CD4-positive, CD25-positive, alpha-beta regulatory T cell (primary cell): ENCODE measurements at regions not wholly inside any gene's neighbourhood (a gene's known extent, or its start where the extent isn't known, plus 50 kb on each side); places are given as distances from the start of the nearest gene placed in this dataset.

Experiments
- ATAC-seq, 2 donors: fragments of 150-1000 bp; cut with Tn5 transposase; one replicate each; pipeline ENCODE4 v1.10.0; 2021; ENCODE audit warnings: low read depth in 2 of 2, moderate number of reproducible peaks in 2 of 2, moderate library complexity in 1 of 2
- DNase-seq, 3 donors: peaks; one replicate each; pipeline versions ENCODE4 v3.0.0 to v3.0.0-alpha.2; 2012 to 2022; ENCODE audit warnings: mixed read lengths in 1 of 3
- H3K27ac ChIP-seq: one replicate; pipeline ENCODE4 v1.7.0; 2013; ENCODE audit warnings: mild to moderate bottlenecking, low read length; ENCODE audit not compliant: insufficient read depth, poor library complexity, severe bottlenecking
- H3K27me3 ChIP-seq: one replicate; pipeline ENCODE4 v1.7.0; 2013; ENCODE audit warnings: low read length; ENCODE audit not compliant: control insufficient read depth, insufficient read depth
- H3K36me3 ChIP-seq: one replicate; pipeline ENCODE4 v1.7.0; 2013; ENCODE audit warnings: mild to moderate bottlenecking, low read length, moderate library complexity; ENCODE audit not compliant: control insufficient read depth, insufficient read depth
- H3K4me1 ChIP-seq: 2 replicates; pipeline ENCODE4 v1.7.0; 2013; ENCODE audit warnings: mild to moderate bottlenecking, low read length; ENCODE audit not compliant: insufficient read depth, control insufficient read depth, poor library complexity, severe bottlenecking
- H3K4me3 ChIP-seq: one replicate; pipeline ENCODE4 v1.7.0; 2013; ENCODE audit warnings: low read depth, mild to moderate bottlenecking, low read length, moderate library complexity
- H3K9me3 ChIP-seq, 2 experiments: 1 replicate in 1 of 2; 2 replicates in 1 of 2; pipeline ENCODE4 v1.7.0; 2013; ENCODE audit warnings: low read length in 2 of 2, mild to moderate bottlenecking in 1 of 2, moderate library complexity in 1 of 2; ENCODE audit not compliant: control insufficient read depth in 2 of 2
- H3K27ac Mint-ChIP-seq, 3 donors: one replicate each; pipeline ENCODE4 v1.8.0; 2020 to 2022; ENCODE audit warnings: mild to moderate bottlenecking in 3 of 3, mixed read lengths in 3 of 3, moderate library complexity in 2 of 3
- H3K27me3 Mint-ChIP-seq: one replicate; pipeline ENCODE4 v1.8.0; 2022; ENCODE audit warnings: mild to moderate bottlenecking, mixed read lengths
- H3K36me3 Mint-ChIP-seq: one replicate; pipeline ENCODE4 v1.8.0; 2020; ENCODE audit warnings: mixed read lengths
- H3K4me1 Mint-ChIP-seq, 4 donors: one replicate each; pipeline ENCODE4 v1.8.0; 2020 to 2022; ENCODE audit warnings: mixed read lengths in 4 of 4, mild to moderate bottlenecking in 1 of 4
- H3K4me3 Mint-ChIP-seq, 4 donors: one replicate each; pipeline ENCODE4 v1.8.0; 2020 to 2022; ENCODE audit warnings: mild to moderate bottlenecking in 4 of 4, mixed read lengths in 4 of 4, moderate library complexity in 3 of 4
- H3K9me3 Mint-ChIP-seq, 7 donors: one replicate each; pipeline ENCODE4 v1.8.0; 2020 to 2022; ENCODE audit warnings: mixed read lengths in 7 of 7, mild to moderate bottlenecking in 3 of 7, moderate library complexity in 2 of 7

GRCh38 chr12:77777274-77777673 is 53.4 kb upstream of the NAV3 start:
- Mint-ChIP-seq H3K27ac (no peak overlapping the region), H3K4me3 (no peak overlapping the region), H3K9me3 (peaks cover 0 to 7% (median 4%) of the 10 kb centered on the region in 7 donors), H3K36me3 (no peaks in the 10 kb centered on the region), H3K4me1 (no peaks in the 10 kb centered on the region), H3K27me3 (no peaks in the 10 kb centered on the region)
- DNase-seq (no peak), ATAC-seq (no peak)
- no peaks in the 10 kb centered on the region for H3K36me3 ChIP-seq
- no peak overlapping the region for H3K27ac ChIP-seq
- no peaks in the 10 kb centered on the region for H3K4me1 ChIP-seq
- H3K9me3 ChIP-seq = no peaks in the 10 kb centered on the region
- no peak overlapping the region for H3K4me3 ChIP-seq
- no peaks in the 10 kb centered on the region for H3K27me3 ChIP-seq

GRCh38 chr12:77774761-77775160 is 55.9 kb upstream of the NAV3 start:
- Mint-ChIP-seq H3K27ac (no peak overlapping the region), H3K27me3 (no peaks in the 10 kb centered on the region), H3K4me3 (peak overlapping the region in 1 of 4 donors; percentile 63), H3K36me3 (no peaks in the 10 kb centered on the region), H3K4me1 (no peaks in the 10 kb centered on the region), H3K9me3 (peaks cover 0 to 7% (median 2%) of the 10 kb centered on the region in 7 donors)
- H3K9me3 ChIP-seq = no peaks in the 10 kb centered on the region
- H3K4me3 ChIP-seq = no peak overlapping the region
- no peak for ATAC-seq
- H3K27ac ChIP-seq = no peak overlapping the region
- H3K27me3 ChIP-seq = no peaks in the 10 kb centered on the region
- no peak for DNase-seq
- H3K4me1 ChIP-seq = no peaks in the 10 kb centered on the region
- no peaks in the 10 kb centered on the region for H3K36me3 ChIP-seq

GRCh38 chr12:77772676-77773298 is 57.9 kb upstream of the NAV3 start:
- Histone ChIP-seq H3K9me3 (peaks cover 1 to 6% of the 10 kb centered on the region in 2 experiments), H3K4me3 (no peak overlapping the region), H3K27ac (no peak overlapping the region), H3K27me3 (no peaks in the 10 kb centered on the region), H3K36me3 (no peaks in the 10 kb centered on the region), H3K4me1 (no peaks in the 10 kb centered on the region)
- Mint-ChIP-seq H3K36me3 (no peaks in the 10 kb centered on the region), H3K27ac (no peak overlapping the region), H3K4me3 (no peak overlapping the region), H3K9me3 (peaks cover 0 to 9% (median 4%) of the 10 kb centered on the region in 7 donors), H3K27me3 (no peaks in the 10 kb centered on the region), H3K4me1 (no peaks in the 10 kb centered on the region)
- no peak for DNase-seq
- ATAC-seq = no peak

- no peak for ATAC-seq
- H3K36me3 ChIP-seq = no peaks in the 10 kb centered on the region
- Mint-ChIP-seq H3K4me3 (no peak overlapping the region), H3K4me1 (no peaks in the 10 kb centered on the region), H3K36me3 (no peaks in the 10 kb centered on the region), H3K9me3 (peaks cover 0 to 10% (median 6%) of the 10 kb centered on the region in 7 donors), H3K27me3 (no peaks in the 10 kb centered on the region), H3K27ac (no peak overlapping the region)
- H3K27me3 ChIP-seq = no peaks in the 10 kb centered on the region
- H3K27ac ChIP-seq = no peak overlapping the region
- DNase-seq = no peak
- no peak overlapping the region for H3K4me3 ChIP-seq
- no peaks in the 10 kb centered on the region for H3K4me1 ChIP-seq
- peaks cover 2 to 6% of the 10 kb centered on the region in 2 experiments for H3K9me3 ChIP-seq
These were observed 62.1 kb upstream of the NAV3 start for GRCh38 chr12:77768558-77768957.

- Mint-ChIP-seq H3K9me3 (peaks cover 0 to 13% (median 6%) of the 10 kb centered on the region in 7 donors), H3K27ac (no peak overlapping the region), H3K4me3 (no peak overlapping the region), H3K36me3 (no peaks in the 10 kb centered on the region), H3K27me3 (no peaks in the 10 kb centered on the region), H3K4me1 (no peaks in the 10 kb centered on the region)
- Histone ChIP-seq H3K9me3 (peaks cover 2 to 6% of the 10 kb centered on the region in 2 experiments), H3K36me3 (no peaks in the 10 kb centered on the region), H3K27me3 (no peaks in the 10 kb centered on the region), H3K27ac (no peak overlapping the region), H3K4me1 (no peaks in the 10 kb centered on the region), H3K4me3 (no peak overlapping the region)
- peak in 1 of 2 donors; percentile 20 for ATAC-seq
- no peak for DNase-seq
These were observed 62.8 kb upstream of the NAV3 start for GRCh38 chr12:77767756-77768343.

- Mint-ChIP-seq H3K36me3 (no peaks in the 10 kb centered on the region), H3K4me3 (no peak overlapping the region), H3K9me3 (peaks cover 0 to 14% (median 6%) of the 10 kb centered on the region in 7 donors), H3K4me1 (no peaks in the 10 kb centered on the region), H3K27me3 (no peaks in the 10 kb centered on the region), H3K27ac (no peak overlapping the region)
- no peaks in the 10 kb centered on the region for H3K27me3 ChIP-seq
- no peaks in the 10 kb centered on the region for H3K4me1 ChIP-seq
- no peak overlapping the region for H3K4me3 ChIP-seq
- H3K36me3 ChIP-seq = no peaks in the 10 kb centered on the region
- H3K9me3 ChIP-seq = peaks cover 2 to 6% of the 10 kb centered on the region in 2 experiments
- ATAC-seq = no peak
- no peak overlapping the region for H3K27ac ChIP-seq
- no peak for DNase-seq
These were observed 63.4 kb upstream of the NAV3 start for GRCh38 chr12:77767335-77767734.

GRCh38 chr12:77766224-77766623 is 64.5 kb upstream of the NAV3 start:
- DNase-seq (no peak), ATAC-seq (no peak)
- Mint-ChIP-seq H3K9me3 (peaks cover 0 to 14% (median 6%) of the 10 kb centered on the region in 7 donors), H3K4me1 (no peaks in the 10 kb centered on the region), H3K4me3 (no peak overlapping the region), H3K27me3 (no peaks in the 10 kb centered on the region), H3K36me3 (no peaks in the 10 kb centered on the region), H3K27ac (no peak overlapping the region)
- Histone ChIP-seq H3K4me1 (no peaks in the 10 kb centered on the region), H3K27me3 (no peaks in the 10 kb centered on the region), H3K4me3 (no peak overlapping the region), H3K9me3 (peaks cover 2 to 6% of the 10 kb centered on the region in 2 experiments), H3K36me3 (no peaks in the 10 kb centered on the region), H3K27ac (no peak overlapping the region)

- Histone ChIP-seq H3K4me3 (no peak overlapping the region), H3K27me3 (no peaks in the 10 kb centered on the region), H3K36me3 (no peaks in the 10 kb centered on the region), H3K4me1 (no peaks in the 10 kb centered on the region), H3K27ac (no peak overlapping the region), H3K9me3 (no peaks in the 10 kb centered on the region)
- ATAC-seq (no peak), DNase-seq (no peak)
- Mint-ChIP-seq H3K9me3 (peaks cover 2 to 19% (median 6%) of the 10 kb centered on the region in 7 donors), H3K27me3 (no peaks in the 10 kb centered on the region), H3K27ac (no peak overlapping the region), H3K4me1 (no peaks in the 10 kb centered on the region), H3K4me3 (no peak overlapping the region), H3K36me3 (no peaks in the 10 kb centered on the region)
These were observed 69.4 kb upstream of the NAV3 start for GRCh38 chr12:77761286-77761685.
